ENCODE measurements at regions not wholly inside any gene's neighbourhood (a gene's known extent, or its start where the extent isn't known, plus 50 kb on each side); places are given as distances from the start of the nearest gene placed in this dataset.

- Histone ChIP-seq H3K27me3 (ENCODE audit: insufficient read depth, low read length) (no peaks in the 10 kb centered on the region), H4K20me1 (ENCODE audit: insufficient read depth) (no peaks in the 10 kb centered on the region), H3K36me3 (ENCODE audit: control insufficient read depth in 1 of 2, insufficient read depth in 2 of 2, low read length in 2 of 2) (no peaks in the 10 kb centered on the region), H3K9me2 (ENCODE audit: insufficient read depth) (no peaks in the 10 kb centered on the region), H3K9me3 (ENCODE audit: control insufficient read depth in 1 of 2, insufficient read depth in 1 of 2, low read depth in 1 of 2, low read length in 2 of 2) (no peaks in the 10 kb centered on the region), H2AFZ (ENCODE audit: low read depth, low read length, poor library complexity, severe bottlenecking) (no peak overlapping the region), H3K4me1 (ENCODE audit: control insufficient read depth in 1 of 2, insufficient read depth in 2 of 2, low read length in 2 of 2) (no peaks in the 10 kb centered on the region), H3K27ac (ENCODE audit: low read depth, low read length) (no peak overlapping the region), H3K4me3 (replicated peaks in 1 of 2; ENCODE audit: low read depth in 1 of 2, low read length in 2 of 2) (no peak overlapping the region), H3K4me2 (ENCODE audit: low read length) (no peak overlapping the region), H3K9ac (ENCODE audit: low read length) (no peak overlapping the region), H3K79me2 (ENCODE audit: insufficient read depth, low read length) (no peaks in the 10 kb centered on the region)
- intact Hi-C loops (cut with micrococcal nuclease), result no loop called here
- TF ChIP-seq JUND (IDR thresholded peaks at IDR 0.05) (no peak), MAX (IDR thresholded peaks at IDR 0.05) (no peak), ZBTB33 (IDR thresholded peaks at IDR 0.05; ENCODE audit: extremely low read depth, insufficient replicate concordance, low read length) (no peak), POLR2A (IDR thresholded peaks at IDR 0.05; ENCODE audit: borderline replicate concordance, extremely low read depth, insufficient read depth, insufficient read length) (no peak), EZH2phosphoT487 (IDR thresholded peaks at IDR 0.05; ENCODE audit: borderline replicate concordance) (no peak), SIN3A (IDR thresholded peaks at IDR 0.05; ENCODE audit: low read depth) (no peak), ZNF274 (IDR thresholded peaks at IDR 0.05; ENCODE audit: low read depth, low read length) (no peak), REST (IDR thresholded peaks at IDR 0.05; ENCODE audit: low read depth) (no peak), ELF1 (IDR thresholded peaks at IDR 0.05; ENCODE audit: borderline replicate concordance, low read depth) (no peak)
- DNase-seq (ENCODE audit: low read depth, low spot score) (no peak), ATAC-seq (no peak)
- ChIA-PET RAD21 (ENCODE audit: low non-redundant PET in 1 of 2, low total read pairs in 2 of 2, uncharacterized antibody in 2 of 2, unreplicated experiment in 2 of 2) (no interaction called here), CTCF (no interaction called here), POLR2A (no interaction called here)
- no TSS peak for BruUV-seq (replicated peaks)
Measured at GRCh38 chrX:76862509-76862908, 435.0 kb downstream of the MAGEE1 start.
